HG02970 (cell line): ENCODE measurements at regions not wholly inside any gene's neighbourhood (a gene's known extent, or its start where the extent isn't known, plus 50 kb on each side); places are given as distances from the start of the nearest gene placed in this dataset.

Source experiments
- ATAC-seq: cut with Tn5 transposase; IDR thresholded peaks from one replicate; pipeline ENCODE4 v1.9.1; 2021; ENCODE audit warnings: mild to moderate bottlenecking, moderate library complexity, moderate number of reproducible peaks; ENCODE audit not compliant: unreplicated experiment, low FRiP score

DNA sequence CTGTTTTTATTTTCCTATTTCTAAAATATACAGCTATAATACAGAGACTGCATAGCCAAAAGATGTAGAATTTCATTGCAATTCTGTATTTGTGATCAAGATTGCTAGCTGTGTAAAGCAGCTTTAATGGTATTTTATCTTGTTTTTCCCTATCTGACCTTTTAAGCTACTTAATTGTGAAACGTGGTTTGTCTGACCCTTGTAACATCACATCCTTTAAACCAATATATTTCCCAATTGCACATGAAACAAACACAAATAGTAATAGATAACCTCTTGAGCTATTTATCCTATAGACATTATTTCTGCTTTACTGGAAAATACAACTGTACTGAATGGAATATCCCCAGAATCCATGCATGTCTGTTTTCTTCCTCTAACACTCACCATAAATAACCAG, 112.2 kb upstream of the PLPPR4 start:
- no peak for ATAC-seq

DNA sequence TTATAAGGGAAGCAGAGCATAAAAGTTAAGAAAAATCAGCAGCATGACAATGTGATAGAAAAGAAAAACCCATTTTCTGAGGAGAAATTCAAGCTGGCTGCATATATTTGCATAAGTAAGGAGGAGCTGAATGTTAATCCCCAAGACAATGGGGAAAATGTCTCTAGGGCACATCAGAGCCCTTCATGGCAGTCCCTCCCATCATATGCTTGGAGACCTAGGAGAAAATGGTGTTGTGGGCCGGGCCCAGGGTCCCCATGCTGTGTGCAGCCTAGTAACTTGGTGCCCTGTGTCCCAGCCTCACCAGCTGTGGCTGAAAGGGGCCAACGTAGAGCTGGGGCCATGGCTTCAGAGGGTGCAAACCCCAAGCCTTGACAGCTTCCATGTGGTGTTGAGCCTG, 100.6 kb upstream of the PLPPR4 start:
- no peak for ATAC-seq

- no peak for ATAC-seq
Observed at GRCh38 chr1:99170516-99170915, 93.8 kb upstream of the PLPPR4 start.

DNA sequence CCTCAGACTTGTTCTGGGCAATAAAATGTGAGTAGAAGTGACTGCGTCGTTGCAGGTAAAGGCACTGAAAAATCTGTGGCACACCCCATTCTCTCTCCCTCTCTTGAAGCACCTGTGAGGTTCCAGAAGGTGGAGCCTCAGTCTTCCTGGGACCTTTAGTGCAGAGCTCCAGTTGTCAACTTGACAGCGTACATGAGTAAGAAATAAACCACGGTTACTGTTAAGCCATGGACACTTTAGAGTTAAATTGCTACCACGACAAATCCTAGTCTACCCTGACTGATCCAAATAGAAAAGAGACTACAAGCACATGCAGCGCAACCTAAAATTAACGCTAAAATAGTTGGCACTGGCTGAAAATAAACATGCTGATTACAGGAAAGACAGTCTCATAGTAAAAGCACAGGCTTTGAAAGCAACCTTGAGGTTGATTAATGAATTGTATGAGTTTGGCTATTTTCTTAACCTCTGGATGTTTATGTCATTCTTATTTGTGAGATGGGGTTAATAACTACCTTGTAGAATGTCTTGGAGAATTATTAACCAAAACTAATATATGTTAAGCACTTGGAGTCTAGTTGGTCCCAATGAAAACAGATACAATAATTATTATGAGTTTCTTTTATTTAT, 93.0 kb upstream of the PLPPR4 start:
- no peak for ATAC-seq

DNA sequence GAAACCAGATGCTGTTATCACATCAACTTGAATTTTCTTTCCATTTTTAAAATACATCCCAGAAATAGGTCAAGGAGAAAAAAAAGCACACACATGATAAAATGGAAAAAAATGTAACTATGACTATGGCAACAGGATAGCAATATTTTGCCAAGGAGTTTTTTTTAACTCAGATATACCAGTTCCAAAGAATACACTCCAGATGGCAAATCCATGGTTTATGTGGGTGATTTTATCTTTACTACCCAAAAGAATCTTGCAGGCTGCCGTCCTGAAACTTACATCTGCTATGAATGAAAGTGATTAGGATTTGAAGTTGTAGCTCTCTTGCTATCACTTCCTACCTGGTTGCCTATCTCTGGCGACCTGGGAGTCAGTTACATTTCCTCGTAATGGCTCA, 91.0 kb upstream of the PLPPR4 start:
- no peak for ATAC-seq

GRCh38 chr1:99173900-99174299, 90.4 kb upstream of the PLPPR4 start:
- no peak for ATAC-seq

GRCh38 chr1:99176753-99177152, 87.5 kb upstream of the PLPPR4 start:
- ATAC-seq = no peak

GRCh38 chr1:99177465-99177864, 86.8 kb upstream of the PLPPR4 start:
- ATAC-seq = no peak

DNA sequence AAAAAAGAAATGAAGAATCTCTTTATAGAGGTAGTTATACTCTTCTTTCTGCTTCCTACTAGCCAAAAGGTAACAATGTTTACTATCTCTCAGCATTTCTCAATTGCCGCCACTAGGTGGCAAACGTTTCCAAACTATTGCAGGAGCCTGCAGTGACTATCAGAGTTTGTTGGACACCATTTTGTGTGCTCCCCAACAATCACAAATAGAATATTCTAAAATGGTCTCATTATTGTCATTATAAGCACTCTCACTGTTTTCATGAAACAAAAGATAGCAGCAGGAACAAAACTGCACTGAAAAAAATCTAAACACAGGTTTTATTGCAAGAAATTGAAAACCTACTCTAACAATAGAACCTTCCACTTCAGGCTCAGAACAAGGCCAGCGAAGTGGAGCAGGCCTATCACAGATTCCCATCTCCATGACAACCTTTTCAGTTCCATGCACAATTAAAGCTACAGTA, 83.9 kb upstream of the PLPPR4 start:
- ATAC-seq = peak; percentile 91

- ATAC-seq = no peak
Observed at GRCh38 chr1:99180915-99181314, 83.4 kb upstream of the PLPPR4 start.

DNA sequence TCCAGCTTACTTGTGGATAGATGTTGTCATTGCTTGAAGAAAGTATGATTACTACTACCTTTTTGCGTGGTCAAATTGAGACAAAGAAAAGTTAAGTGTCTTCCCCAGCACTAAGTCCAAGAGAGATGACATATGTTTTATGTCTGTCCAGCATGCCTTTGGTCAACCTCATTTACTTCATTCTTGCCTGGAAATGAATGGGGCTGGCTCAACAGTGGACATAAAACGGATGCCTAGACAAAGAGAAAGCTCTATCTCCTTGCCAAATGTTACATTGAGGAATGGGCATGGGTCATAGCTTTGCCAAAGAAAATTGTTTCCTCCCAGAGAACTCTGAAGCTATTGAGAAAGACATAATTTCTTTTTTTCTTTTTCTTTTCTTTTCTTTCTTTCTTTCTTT, 82.4 kb upstream of the PLPPR4 start:
- no peak for ATAC-seq

GRCh38 chr1:99185196-99185595, 79.1 kb upstream of the PLPPR4 start:
- no peak for ATAC-seq

GRCh38 chr1:99193431-99193830, 70.9 kb upstream of the PLPPR4 start:
- no peak for ATAC-seq

DNA sequence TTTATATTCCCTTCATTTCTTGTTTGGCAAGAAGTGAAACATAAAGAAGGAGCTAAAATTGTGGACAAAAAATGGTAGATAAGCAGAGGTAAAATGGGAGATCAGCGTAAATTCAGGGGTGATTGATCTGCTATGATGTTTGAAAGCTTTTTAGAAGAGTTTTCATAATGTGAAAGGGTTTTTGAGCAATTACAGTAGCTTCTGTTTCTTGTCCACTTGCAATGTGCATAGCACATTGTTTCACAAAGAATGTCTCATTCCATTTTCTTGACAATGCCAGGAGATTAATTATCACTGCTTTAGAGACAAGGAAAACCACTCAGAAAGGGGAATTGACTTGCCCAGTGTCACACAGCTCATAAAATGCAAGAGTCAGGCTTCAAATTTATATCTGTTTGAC, 65.9 kb upstream of the PLPPR4 start:
- ATAC-seq = no peak

GRCh38 chr1:99207216-99207615, 57.1 kb upstream of the PLPPR4 start:
- no peak for ATAC-seq
